HEK293T (cell line): ENCODE measurements at regions not wholly inside any gene's neighbourhood (a gene's known extent, or its start where the extent isn't known, plus 50 kb on each side); places are given as distances from the start of the nearest gene placed in this dataset.

ENCODE experiments used
- SP1 ChIP-seq: fragments of 450-650 bp; IDR thresholded peaks from 2 replicates; pipeline ENCODE4 v1.6.1; 2017
- TARDBP ChIP-seq: fragments of 450-650 bp; IDR thresholded peaks from 2 replicates; pipeline ENCODE4 v1.6.1; 2016

DNA sequence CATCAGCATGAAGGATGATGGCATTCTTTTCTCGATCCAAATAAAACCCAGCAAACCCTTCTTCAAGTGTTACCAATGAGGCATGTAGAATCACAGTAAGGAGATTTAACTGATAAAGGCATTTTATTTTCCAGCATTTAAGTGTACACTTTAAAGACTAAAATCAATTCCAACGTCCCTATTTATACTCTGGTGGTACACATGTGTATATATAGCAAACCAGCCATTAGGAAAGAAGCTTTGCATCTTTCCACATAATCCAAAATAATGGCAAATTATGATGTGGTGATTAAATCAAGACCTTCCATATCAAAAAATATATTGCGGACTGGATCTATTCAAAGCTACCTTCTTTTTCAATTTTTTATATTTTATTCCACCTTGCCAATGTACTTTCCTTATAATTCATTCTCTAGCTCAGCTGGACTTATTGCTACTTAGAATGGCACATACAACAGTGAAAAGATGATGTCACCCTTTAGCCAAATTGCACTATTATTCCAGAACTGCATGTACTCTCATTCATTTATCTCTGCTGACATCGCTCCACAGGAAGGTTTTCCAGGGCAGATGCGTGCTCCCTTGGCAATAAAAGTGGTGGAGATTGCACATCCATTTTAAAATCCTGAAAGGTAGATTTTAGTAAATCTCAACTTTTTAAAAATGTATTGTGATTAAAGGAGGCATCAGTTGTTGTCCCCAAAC, 63.3 kb upstream of the SLC30A5 start:
- TF ChIP-seq SP1 (no peak), TARDBP (no peak)
